RKO (cell line): ENCODE measurements at regions not wholly inside any gene's neighbourhood (a gene's known extent, or its start where the extent isn't known, plus 50 kb on each side); places are given as distances from the start of the nearest gene placed in this dataset.

Experiments used
- DNase-seq: peaks from one replicate; pipeline ENCODE4 v3.0.0-alpha.2; 2016; ENCODE audit warnings: low spot score

DNA sequence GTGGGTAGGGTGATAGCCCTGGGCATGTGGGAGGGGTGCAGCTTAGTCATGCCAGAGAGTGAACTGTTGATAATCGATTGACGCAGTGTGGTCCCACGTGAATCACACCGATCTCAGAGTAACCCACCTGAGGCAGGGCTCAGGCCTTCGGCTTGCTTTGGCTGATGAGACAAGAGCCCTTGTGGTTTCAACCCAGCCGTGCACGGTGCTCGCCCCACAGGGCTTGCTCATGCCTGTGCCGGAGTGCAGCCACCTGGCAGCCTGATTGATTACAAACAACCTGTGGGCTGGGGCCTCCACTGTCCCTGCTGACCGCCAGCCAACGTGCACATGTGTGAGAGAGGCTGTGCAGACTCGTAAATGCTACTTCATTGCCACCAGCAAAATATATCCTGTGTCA lies 144.9 kb upstream of the ADARB2 start:
- no peak for DNase-seq

- no peak for DNase-seq
Measured at GRCh38 chr10:1881636-1882035, 144.3 kb upstream of the ADARB2 start.

GRCh38 chr10:1874533-1874932 lies 137.2 kb upstream of the ADARB2 start:
- DNase-seq: no peak

GRCh38 chr10:1873661-1874315 lies 136.5 kb upstream of the ADARB2 start:
- no peak for DNase-seq

- DNase-seq: no peak
Measured at GRCh38 chr10:1872151-1872726, 134.9 kb upstream of the ADARB2 start.

GRCh38 chr10:1870491-1870890 lies 133.2 kb upstream of the ADARB2 start:
- no peak for DNase-seq

- DNase-seq: no peak
Measured at GRCh38 chr10:1869861-1870260, 132.5 kb upstream of the ADARB2 start.

DNA sequence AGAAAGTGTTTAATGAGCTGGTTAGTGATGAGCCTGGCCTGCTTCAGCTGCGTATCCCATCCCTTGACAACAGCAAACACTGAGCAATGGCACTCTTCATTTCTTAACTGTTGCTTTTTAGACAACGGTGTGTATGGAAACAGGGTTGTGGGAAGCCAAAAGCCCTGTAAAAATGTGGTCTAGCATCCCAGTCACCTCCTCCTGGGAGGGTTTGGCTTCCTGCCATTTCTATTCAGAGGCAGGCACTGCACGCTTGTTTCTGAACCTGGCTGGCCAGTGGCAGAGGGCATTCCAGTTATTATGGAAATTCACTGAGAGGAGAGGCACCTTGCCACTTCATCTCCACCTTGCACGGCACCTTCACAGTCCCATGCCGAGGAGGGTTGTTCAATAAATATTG lies 123.0 kb upstream of the ADARB2 start:
- DNase-seq: no peak

DNA sequence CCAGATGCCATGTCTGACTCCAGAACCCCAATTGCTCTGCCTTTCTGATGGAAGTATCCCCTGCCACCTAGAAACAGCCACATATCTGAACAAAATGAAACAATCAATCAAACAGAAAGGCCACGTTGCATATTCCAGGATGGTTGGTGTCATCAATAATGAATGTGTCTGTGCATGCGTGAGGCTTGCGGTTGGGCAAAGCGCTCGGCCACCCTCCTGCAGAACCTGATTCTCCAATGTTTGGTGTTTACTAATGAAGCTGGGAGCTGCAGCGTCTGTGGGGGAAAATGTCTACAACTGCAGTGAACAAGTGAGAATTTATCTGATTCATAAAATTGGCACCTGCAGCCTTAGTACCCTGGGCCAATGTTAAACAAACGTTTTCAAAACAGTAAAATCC lies 121.2 kb upstream of the ADARB2 start:
- no peak for DNase-seq

GRCh38 chr10:1858048-1858447 lies 120.7 kb upstream of the ADARB2 start:
- DNase-seq: no peak

DNA sequence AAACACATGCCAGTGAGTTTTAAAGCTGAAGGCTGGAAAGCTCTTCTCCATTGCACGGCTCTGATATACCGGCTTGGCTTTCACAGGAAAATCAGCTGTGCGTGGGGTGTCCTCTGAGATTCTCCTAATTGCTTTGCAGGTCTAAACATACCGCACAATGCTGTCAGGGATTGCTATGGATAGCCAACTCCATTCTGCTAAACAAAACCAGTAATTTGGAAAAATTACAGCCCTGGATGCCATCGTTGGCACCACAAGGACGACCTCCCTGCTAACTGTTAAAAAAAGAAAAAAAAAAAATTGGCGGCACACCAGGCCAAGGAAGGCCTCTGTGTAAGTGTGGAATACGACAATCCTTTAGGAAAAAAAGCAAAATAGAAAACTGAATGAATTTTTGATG lies 118.6 kb upstream of the ADARB2 start:
- DNase-seq: no peak

GRCh38 chr10:1854271-1854670 lies 116.9 kb upstream of the ADARB2 start:
- no peak for DNase-seq

- DNase-seq: no peak
Measured at GRCh38 chr10:1853801-1854200, 116.5 kb upstream of the ADARB2 start.

DNA sequence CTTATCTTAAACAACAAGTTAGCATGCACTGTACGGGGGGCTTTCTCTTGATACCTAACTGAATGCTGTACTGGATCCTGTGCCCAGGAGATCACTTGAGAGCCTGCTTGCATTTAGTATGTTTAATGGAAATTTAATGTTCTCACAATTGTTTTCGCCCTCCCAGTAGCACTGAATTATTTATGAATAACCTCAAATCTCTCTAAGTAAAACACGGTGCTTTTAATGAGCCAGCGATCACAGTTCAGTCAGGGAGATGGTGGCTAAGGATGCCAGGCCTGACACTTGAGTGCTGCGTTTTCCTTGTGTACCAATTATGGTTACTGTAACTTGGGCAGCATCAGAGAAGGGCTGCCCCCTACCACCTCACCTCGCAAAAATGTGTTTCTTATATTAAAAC lies 115.5 kb upstream of the ADARB2 start:
- no peak for DNase-seq

DNA sequence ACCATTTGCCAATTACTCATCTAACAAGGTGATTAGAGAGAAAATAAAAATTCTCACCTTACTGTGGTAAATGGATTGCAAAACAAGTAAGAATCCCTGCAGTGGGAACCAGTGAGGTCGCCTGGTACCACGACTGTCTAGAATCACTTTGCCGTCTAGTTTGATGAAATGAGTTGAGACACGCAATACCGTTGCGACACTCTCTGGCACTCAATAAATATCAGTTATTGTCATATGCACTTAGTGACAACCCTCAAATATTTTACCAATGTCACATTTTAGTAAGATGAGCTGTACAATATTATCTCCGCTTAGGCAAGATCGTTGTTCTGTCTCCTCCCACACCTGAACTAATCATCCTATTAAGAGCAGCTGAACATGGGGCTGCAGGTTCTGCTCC lies 114.4 kb upstream of the ADARB2 start:
- DNase-seq: no peak

DNA sequence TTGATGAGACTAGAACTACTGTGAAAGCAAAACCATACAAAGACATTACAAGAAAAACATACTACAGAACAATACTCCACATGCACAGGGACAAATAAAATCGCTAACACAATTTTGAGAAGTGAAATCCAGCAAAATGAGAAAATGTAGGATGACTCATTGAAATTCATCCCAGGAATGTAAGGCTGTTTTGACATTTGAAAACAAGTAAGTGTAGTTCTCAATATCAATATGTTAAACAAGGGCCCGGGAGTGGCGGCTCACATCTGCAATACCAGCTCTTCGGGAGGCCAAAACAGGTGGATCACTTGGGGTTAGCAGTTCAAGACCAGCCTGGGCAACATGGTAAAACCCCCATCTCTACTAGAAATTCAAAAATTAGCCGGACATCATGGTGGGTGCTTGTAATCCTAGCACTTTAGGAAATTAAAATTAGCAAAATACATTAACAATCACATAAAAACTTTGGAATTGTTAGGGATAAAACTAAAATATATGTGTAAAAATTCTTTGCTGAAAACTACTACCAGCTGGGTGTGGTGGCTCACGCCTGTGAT lies 113.7 kb upstream of the ADARB2 start:
- no peak for DNase-seq

DNA sequence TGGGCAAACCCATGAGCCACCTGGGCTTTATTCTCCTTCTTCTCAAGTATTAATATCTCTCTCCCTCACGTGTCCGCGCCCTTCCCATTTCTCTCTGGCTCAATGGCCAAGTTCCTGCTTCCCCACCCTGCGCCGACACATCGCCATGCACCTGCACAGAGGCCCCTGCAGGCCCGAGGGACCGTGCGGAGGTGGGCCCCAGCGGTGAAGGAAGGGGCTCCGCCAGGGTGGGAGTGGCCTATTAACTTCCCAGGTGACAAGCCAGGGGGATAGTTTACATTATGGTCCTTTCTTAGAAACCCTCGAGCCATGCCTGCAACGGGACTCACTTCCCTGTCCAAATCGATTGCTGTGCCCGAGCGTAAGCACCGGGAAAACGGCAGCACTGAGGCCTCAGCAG lies 110.0 kb upstream of the ADARB2 start:
- no peak for DNase-seq

DNA sequence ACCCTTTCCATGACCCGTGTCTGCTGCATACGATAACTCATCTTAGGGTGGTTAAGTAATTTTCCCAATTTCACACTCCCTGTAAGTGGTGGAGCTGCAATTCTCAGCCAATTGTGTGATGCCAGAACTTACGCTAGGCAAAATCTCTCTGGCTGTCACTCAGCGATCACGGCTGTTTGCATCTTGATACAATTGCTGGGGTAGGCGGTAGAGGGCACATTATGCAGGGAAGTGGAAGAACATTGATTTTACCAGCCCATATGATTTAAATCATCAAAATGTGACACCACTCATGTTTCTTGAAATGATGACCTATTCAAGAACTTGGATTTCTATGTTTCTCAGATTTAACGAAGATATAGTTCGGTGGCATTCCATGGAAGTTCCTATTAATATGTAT lies 108.7 kb upstream of the ADARB2 start:
- DNase-seq: no peak

DNA sequence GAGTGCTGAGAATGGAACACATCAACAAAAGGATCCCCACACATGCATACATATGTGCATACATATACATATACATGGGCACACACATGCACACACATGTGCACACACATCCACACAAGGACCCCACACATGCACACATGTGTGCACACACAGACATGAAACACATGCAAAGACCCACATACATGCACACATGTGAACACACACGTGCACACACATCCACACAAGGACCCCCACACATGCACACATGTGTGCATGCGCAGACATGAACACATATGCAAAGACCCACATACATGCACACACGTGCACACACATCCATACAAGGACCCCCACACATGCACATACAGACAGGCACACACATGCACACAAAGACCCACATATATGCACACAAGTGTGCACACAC lies 104.4 kb upstream of the ADARB2 start:
- DNase-seq: no peak

- DNase-seq: no peak
Measured at GRCh38 chr10:1829712-1830111, 92.4 kb upstream of the ADARB2 start.

GRCh38 chr10:1824928-1825327 lies 87.6 kb upstream of the ADARB2 start:
- DNase-seq: no peak

DNA sequence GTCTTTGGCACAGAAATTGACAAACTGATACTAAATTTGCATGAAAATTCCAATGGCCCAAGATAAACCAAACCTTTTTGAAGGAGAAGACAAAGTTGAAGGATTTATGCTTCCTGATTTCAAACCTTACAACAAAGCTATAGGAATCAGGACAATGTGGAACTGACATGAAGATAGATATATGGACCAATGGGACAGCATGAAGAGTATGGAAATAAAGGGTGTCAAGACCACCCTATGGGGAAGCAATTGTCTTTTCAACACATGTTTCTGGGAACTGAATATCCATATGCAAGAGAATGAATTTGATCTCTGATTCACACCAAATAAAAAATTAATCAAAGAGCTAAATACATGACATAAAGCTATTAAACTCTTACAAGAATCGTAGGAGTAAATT lies 77.2 kb upstream of the ADARB2 start:
- no peak for DNase-seq

GRCh38 chr10:1809139-1809741 lies 71.9 kb upstream of the ADARB2 start:
- no peak for DNase-seq

DNA sequence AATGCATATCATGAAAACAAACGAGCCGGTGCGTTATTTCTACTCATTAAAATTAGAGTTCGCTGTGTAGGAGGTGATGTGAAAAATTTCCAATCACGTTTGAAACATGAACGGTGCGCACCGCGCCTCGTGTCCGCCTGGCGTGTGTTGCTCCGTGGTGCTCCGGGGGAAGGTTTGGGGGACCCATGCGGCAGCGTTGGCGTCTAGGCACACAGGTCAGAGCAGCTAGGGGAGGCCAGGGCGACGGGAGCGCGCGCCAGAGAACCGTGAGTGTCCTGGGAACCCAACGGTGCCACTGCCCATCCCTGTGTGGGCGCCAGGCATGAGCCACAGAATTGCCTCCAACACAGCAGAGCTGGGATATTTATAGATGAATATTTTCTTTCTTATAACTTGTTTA lies 70.6 kb upstream of the ADARB2 start:
- DNase-seq: no peak
